ENCODE measurements at regions not wholly inside any gene's neighbourhood (a gene's known extent, or its start where the extent isn't known, plus 50 kb on each side); places are given as distances from the start of the nearest gene placed in this dataset.

DNA sequence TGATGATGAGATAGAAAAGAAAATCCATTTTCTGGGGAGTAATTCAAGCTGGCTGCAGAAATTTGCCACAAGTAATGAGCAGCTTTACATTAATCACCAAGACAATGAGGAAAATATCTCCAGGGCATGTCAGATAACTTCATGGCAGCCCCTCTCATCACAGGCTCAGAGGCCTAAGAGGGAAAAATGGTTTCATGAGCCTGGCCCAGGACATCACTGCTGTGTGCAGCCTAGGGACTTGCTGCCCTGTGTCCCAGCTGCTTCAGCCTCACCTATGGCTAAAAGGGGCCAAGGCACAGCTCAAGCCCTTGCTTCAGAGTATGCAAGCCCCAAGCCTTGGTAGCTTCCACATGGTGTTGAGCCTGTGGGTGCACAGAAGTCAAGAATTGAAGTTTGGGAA, 161.7 kb downstream of the OPA1 start:
- TF ChIP-seq GATA2 (IDR thresholded peaks at IDR 0.05; ENCODE audit: low read depth, low read length), result no peak

DNA sequence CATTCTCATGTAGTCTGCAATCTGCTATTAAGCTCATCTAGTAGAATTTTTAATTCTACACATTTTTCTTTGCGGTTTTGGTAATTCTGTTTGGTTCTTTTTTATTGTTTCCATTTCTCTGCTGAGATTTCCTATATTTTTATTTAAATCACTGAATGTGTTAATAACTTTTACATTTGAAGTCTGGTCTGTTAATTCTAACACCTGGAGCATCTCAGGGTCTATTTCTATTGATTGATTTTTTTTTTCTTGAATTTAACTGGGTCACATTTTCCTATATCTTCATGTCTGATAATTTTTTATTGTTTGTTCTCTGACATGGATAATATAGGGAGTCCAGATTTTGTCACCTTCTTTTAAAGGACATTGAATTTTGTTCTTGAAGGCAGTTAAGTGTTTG, 163.5 kb downstream of the OPA1 start:
- TF ChIP-seq GATA2 (IDR thresholded peaks at IDR 0.05; ENCODE audit: low read depth, low read length) (no peak), GATA3 (IDR thresholded peaks at IDR 0.05; ENCODE audit: low read depth, low read length) (no peak)

- TF ChIP-seq GATA2 (IDR thresholded peaks at IDR 0.05; ENCODE audit: low read depth, low read length) (no peak), GATA3 (IDR thresholded peaks at IDR 0.05; ENCODE audit: low read depth, low read length) (no peak)
Observed at GRCh38 chr3:193757457-193757856, 164.4 kb downstream of the OPA1 start.

GRCh38 chr3:193761969-193762368, 169.0 kb downstream of the OPA1 start:
- TF ChIP-seq GATA3 (IDR thresholded peaks at IDR 0.05; ENCODE audit: low read depth, low read length), result no peak
- no peak for TF ChIP-seq GATA2 (IDR thresholded peaks at IDR 0.05; ENCODE audit: low read depth, low read length)

DNA sequence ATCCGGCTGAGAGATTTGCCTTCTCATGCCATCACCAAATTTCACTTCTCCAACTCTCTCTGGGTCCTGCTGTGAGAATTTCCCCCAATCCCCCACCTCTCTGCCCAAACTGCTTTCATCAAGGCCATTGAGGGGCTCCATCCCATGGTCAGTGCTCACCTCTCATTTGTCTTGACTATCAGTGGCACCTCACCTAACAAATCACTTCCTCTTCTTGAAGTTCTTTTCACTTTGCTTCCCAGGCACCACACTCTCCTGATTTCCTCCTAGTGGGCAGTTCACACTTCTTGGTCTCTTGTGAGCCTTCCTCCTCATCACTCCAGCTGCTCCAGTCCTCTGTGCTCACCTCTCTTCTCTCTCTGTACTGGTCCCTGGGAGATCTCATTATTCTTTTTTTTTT, 169.6 kb downstream of the OPA1 start:
- TF ChIP-seq GATA3 (IDR thresholded peaks at IDR 0.05; ENCODE audit: low read depth, low read length), result no peak
- TF ChIP-seq GATA2 (IDR thresholded peaks at IDR 0.05; ENCODE audit: low read depth, low read length), result no peak

- no peak for TF ChIP-seq GATA2 (IDR thresholded peaks at IDR 0.05; ENCODE audit: low read depth, low read length)
- no peak for TF ChIP-seq GATA3 (IDR thresholded peaks at IDR 0.05; ENCODE audit: low read depth, low read length)
Observed at GRCh38 chr3:193764959-193765358, 172.0 kb downstream of the OPA1 start.

DNA sequence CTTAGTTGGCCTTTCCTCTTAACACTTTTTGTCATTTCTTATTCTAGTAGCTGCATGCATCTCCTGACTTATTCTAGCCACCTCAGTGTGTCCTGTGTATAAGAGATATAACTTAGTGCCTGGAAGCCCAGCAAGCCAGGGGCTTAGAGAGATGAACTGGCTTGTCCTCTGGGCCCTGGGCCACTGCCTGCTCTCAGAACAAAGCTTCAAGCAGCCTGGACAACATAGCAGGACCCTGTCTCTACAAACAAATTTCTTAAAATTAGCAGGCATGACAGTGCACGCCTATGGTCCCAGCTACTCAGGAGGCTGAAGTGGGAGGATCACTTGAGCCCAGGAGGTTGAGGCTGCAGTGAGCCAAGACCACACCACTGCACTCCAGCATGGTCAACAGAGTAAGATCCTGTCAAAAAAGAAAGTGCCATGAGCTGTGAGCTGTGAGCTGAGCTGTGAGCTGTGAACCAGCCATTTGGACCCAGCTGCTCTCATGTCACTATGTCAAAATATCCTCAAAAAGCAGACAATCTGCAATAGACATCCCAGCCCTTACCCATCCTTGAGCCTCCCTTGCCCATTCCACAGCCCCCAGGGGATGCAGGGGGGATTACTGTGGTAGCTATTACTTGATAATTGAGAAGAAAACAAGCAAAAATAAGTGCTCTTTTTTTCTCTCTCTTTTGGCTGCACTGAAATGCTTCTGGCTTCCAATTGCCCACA, 174.5 kb downstream of the OPA1 start:
- TF ChIP-seq GATA3 (IDR thresholded peaks at IDR 0.05; ENCODE audit: low read depth, low read length), result no peak
- TF ChIP-seq GATA2 (IDR thresholded peaks at IDR 0.05; ENCODE audit: low read depth, low read length), result no peak

- TF ChIP-seq GATA3 (IDR thresholded peaks at IDR 0.05; ENCODE audit: low read depth, low read length), result no peak
Observed at GRCh38 chr3:193768070-193768394, 175.0 kb downstream of the OPA1 start.

DNA sequence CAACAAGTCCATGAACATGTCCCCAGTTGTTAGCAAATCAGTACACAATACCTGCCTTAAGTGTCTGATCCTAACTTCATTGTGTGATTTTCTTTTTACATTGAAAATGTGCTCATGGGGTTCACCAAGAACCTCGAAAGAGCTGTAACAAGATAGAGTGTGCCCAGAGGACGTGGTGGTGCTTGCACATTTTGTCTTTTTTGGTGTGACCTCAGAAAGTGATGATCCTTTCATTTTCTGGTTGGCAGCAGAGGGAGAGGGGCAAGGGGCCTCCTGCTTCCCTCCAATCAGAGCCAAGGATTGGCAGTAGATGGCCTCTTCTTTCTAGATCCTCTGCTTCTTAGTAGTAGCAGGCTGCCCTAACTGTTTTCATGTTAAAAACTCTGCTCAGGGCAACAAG, 176.4 kb downstream of the OPA1 start:
- no peak for TF ChIP-seq GATA3 (IDR thresholded peaks at IDR 0.05; ENCODE audit: low read depth, low read length)

DNA sequence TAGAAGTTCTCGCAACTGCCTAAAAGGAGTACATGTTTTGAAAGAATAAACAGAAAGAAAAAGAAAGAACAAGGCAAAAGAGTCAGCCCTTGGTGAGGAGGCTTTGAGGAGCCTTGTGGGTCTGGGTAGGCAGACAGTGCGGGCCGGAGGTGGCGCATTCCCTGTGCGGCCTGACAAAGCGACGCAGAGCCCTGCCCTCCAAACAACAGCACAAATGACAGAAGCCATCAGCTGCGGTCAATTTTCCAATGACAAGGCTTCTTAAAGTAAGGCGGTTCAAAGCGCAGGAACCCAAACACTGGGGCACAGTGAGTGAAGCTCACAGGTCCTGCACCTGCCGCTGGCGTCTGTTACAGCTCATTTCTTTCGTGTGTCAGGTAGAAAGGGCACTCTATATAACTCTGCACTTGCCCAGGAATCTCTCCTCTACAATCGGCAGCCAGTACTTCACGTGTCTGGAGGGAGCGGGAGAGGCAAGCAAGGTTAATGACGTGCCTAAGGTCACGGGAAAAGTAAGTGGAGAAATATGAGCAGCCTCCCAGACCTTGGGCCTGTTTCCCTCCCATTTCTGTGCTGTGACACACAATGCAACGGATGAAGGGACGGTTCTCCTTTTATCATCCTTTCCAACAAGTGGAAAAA, 178.1 kb downstream of the OPA1 start:
- no peak for TF ChIP-seq GATA2 (IDR thresholded peaks at IDR 0.05; ENCODE audit: low read depth, low read length)

DNA sequence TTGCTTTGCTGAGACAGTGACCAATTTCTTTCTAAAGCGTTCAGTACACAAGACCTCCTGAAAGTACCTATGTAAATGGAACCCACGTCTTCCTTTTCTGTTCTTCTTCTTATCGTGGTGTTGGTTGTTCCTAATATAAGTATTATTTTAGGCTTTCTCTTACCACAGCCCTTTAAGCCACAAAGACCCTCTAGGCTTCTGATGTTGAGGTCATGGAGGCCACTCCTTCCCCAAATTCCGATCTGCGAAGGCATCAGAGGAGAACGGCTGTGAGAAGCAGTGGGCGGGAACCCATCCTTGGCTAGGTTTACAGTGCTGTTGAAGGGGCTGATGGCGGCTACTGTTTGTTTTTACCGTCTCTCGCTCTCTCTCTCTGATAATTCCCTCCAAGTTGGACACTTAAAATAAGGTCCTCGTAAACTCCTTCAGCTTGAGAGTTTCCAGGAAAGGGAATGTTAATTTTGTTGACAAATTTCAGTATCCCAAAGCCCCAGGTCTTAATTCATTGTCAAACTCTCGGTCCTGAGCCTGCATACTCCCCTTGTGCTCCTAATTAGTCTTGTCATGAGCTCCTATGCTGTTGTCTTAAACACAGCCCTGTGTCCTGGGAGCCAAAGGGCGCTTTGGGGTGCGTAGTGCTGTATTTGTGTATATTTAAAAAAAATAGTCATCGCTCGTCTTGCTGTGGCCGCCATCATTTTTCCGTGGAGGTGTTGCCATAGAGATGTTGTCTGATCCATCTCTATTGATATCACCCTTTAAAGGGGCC, 178.8 kb downstream of the OPA1 start:
- TF ChIP-seq GATA2 (IDR thresholded peaks at IDR 0.05; ENCODE audit: low read depth, low read length) (no peak), GATA3 (IDR thresholded peaks at IDR 0.05; ENCODE audit: low read depth, low read length) (no peak)

GRCh38 chr3:193772422-193772763, 179.4 kb downstream of the OPA1 start:
- TF ChIP-seq GATA3 (IDR thresholded peaks at IDR 0.05; ENCODE audit: low read depth, low read length) (no peak), GATA2 (IDR thresholded peaks at IDR 0.05; ENCODE audit: low read depth, low read length) (no peak)

DNA sequence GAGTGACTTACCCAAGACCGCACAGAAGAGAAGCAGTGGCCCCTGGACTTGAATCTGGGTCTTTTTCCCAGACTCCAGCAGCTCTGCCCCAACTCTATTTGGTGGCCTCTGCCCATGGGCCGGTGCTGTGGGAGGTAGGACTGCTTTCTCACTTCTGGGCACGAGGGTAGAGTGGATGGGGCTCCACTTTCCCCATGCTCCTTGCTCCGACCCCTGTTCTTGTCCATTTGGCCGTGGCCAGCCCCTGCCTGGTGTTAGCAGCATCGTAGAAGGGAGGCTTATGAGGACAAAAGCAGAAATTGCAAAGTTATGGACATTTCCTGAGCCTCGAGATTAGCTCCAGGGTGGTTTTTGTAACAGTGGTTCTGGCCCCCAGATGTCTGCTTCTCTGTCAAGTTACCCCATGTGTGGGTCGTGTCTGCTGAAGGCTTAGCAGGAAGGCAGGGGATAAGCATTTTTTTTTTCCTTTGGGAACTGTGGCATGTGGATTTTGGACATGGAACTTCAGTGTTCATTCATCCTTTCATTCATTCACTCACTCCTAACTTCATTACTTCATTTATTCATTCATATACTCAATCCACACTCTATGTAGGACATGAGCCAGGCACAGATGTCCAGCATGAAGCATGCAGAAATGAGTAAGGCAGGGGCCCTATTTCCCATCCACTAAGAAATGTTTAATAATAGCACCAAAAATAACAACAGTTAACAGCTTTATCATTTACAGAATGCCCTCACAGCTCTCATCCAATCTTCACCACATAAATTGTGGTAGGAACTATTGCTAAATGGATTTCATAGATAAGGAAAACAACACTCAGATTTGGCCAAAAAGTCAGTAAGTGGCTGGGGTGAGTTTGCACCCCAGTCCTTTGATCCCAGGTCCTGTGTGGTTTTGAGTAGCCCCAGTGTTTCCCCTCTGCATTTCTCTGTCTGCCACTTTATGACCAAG, 180.5 kb downstream of the OPA1 start:
- TF ChIP-seq GATA3 (IDR thresholded peaks at IDR 0.05; ENCODE audit: low read depth, low read length) (no peak), GATA2 (IDR thresholded peaks at IDR 0.05; ENCODE audit: low read depth, low read length) (no peak)

GRCh38 chr3:193774272-193774915, 181.4 kb downstream of the OPA1 start:
- TF ChIP-seq GATA3 (IDR thresholded peaks at IDR 0.05; ENCODE audit: low read depth, low read length), result no peak
- no peak for TF ChIP-seq GATA2 (IDR thresholded peaks at IDR 0.05; ENCODE audit: low read depth, low read length)

Data from SH-SY5Y (cell line).